ENCODE measurements at regions not wholly inside any gene's neighbourhood (a gene's known extent, or its start where the extent isn't known, plus 50 kb on each side); places are given as distances from the start of the nearest gene placed in this dataset.
"Not testable (repeated sequence)": the region's sequence is repeated elsewhere in the genome, so short reads cannot be mapped to it uniquely, and the experiment has no call there.

- Histone ChIP-seq H3K27ac (replicated peaks) (no peak overlapping the region), H3K27me3 (ENCODE audit: insufficient read depth, poor library complexity, severe bottlenecking) (no peaks in the 10 kb centered on the region), H3K4me3 (replicated peaks; ENCODE audit: insufficient read depth, low read length) (no peak overlapping the region)
- no peak for TF ChIP-seq SPI1 (IDR thresholded peaks at IDR 0.05; ENCODE audit: borderline replicate concordance, low read depth)
- no peak for TF ChIP-seq REST (IDR thresholded peaks at IDR 0.05; ENCODE audit: insufficient replicate concordance, low read depth)
- no peak for TF ChIP-seq GABPA (IDR thresholded peaks at IDR 0.05; ENCODE audit: low read depth)
- TF ChIP-seq CTCF (IDR thresholded peaks at IDR 0.05; ENCODE audit: insufficient read depth, low read length), result no peak
- TF ChIP-seq POLR2AphosphoS5 (IDR thresholded peaks at IDR 0.05; ENCODE audit: low read depth), result no peak
- no peak for DNase-seq (ENCODE audit: low read depth in 1 of 2, low spot score in 1 of 2)
Measured at GRCh38 chr5:96187309-96188027, 225.8 kb upstream of the ELL2 start.

GRCh38 chr5:96184510-96184909 is 222.9 kb upstream of the ELL2 start:
- not testable (repeated sequence) for DNase-seq (ENCODE audit: low read depth in 1 of 2, low spot score in 1 of 2); H3K27me3 ChIP-seq (ENCODE audit: insufficient read depth, poor library complexity, severe bottlenecking); H3K27ac ChIP-seq (replicated peaks); H3K4me3 ChIP-seq (replicated peaks; ENCODE audit: insufficient read depth, low read length)

GRCh38 chr5:96180684-96181435 is 219.2 kb upstream of the ELL2 start:
- no peak for TF ChIP-seq CTCF (IDR thresholded peaks at IDR 0.05; ENCODE audit: insufficient read depth, low read length)
- no peak for TF ChIP-seq REST (IDR thresholded peaks at IDR 0.05; ENCODE audit: insufficient replicate concordance, low read depth)
- no peak for TF ChIP-seq GABPA (IDR thresholded peaks at IDR 0.05; ENCODE audit: low read depth)
- TF ChIP-seq POLR2AphosphoS5 (IDR thresholded peaks at IDR 0.05; ENCODE audit: low read depth), result no peak

GRCh38 chr5:96177303-96177869 is 215.7 kb upstream of the ELL2 start:
- DNase-seq (ENCODE audit: low read depth in 1 of 2, low spot score in 1 of 2), result no peak
- no peak overlapping the region for H3K27ac ChIP-seq (replicated peaks)
- no peaks in the 10 kb centered on the region for H3K27me3 ChIP-seq (ENCODE audit: insufficient read depth, poor library complexity, severe bottlenecking)
- TF ChIP-seq POLR2AphosphoS5 (IDR thresholded peaks at IDR 0.05; ENCODE audit: low read depth) (no peak), SPI1 (IDR thresholded peaks at IDR 0.05; ENCODE audit: borderline replicate concordance, low read depth) (no peak), REST (IDR thresholded peaks at IDR 0.05; ENCODE audit: insufficient replicate concordance, low read depth) (no peak), CTCF (IDR thresholded peaks at IDR 0.05; ENCODE audit: insufficient read depth, low read length) (no peak), GABPA (IDR thresholded peaks at IDR 0.05; ENCODE audit: low read depth) (no peak)
- H3K4me3 ChIP-seq (replicated peaks; ENCODE audit: insufficient read depth, low read length), result no peak overlapping the region

More at GRCh38 chr5:96180684-96181435, 219.2 kb upstream of the ELL2 start:
- Histone ChIP-seq H3K27me3 (ENCODE audit: insufficient read depth, poor library complexity, severe bottlenecking) (no peaks in the 10 kb centered on the region), H3K27ac (replicated peaks) (no peak overlapping the region), H3K4me3 (replicated peaks; ENCODE audit: insufficient read depth, low read length) (no peak overlapping the region)
- DNase-seq (ENCODE audit: low read depth in 1 of 2, low spot score in 1 of 2), result no peak
